ENCODE measurements at regions not wholly inside any gene's neighbourhood (a gene's known extent, or its start where the extent isn't known, plus 50 kb on each side); places are given as distances from the start of the nearest gene placed in this dataset.

- POLR2A ChIA-PET: no interaction called here
- H3K4me1 Mint-ChIP-seq (ENCODE audit: low read depth): no peaks in the 10 kb centered on the region
- CTCF ChIA-PET: no interaction called here
Observed at GRCh38 chr13:59210543-59210942, 953.2 kb downstream of the DIAPH3 start.

GRCh38 chr13:59211606-59212005 is 952.1 kb downstream of the DIAPH3 start:
- DNase-seq (no peak), ATAC-seq (ENCODE audit: poor library complexity) (no peak)
- CTCF ChIA-PET: no interaction called here
- H3K27ac ChIP-seq (ENCODE audit: low read depth in 1 of 2, low read length in 2 of 2): no peak overlapping the region
- Mint-ChIP-seq H3K9me3 (no peaks in the 10 kb centered on the region), H3K4me1 (ENCODE audit: low read depth) (no peaks in the 10 kb centered on the region), H3K36me3 (ENCODE audit: low read depth) (no peaks in the 10 kb centered on the region), H3K27ac (no peak overlapping the region), H3K4me3 (no peak overlapping the region), H3K27me3 (peaks cover 9% of the 10 kb centered on the region)
- intact Hi-C loops (cut with DNase I, micrococcal nuclease): no loop called here
- H3K27me3 ChIP-seq (ENCODE audit: control insufficient read depth in 1 of 2, insufficient read depth in 2 of 2, low read length in 2 of 2): no peaks in the 10 kb centered on the region
- H3K4me3 ChIP-seq (ENCODE audit: low read length): no peak overlapping the region
- no peaks in the 10 kb centered on the region for H3K4me1 ChIP-seq (ENCODE audit: insufficient read depth, low read length)
- TF ChIP-seq CTCF (IDR thresholded peaks at IDR 0.05): no peak
- POLR2A ChIA-PET: no interaction called here
- H3K9me3 ChIP-seq (ENCODE audit: control insufficient read depth in 1 of 2, insufficient read depth in 1 of 2, low read length in 2 of 2): peaks cover 0 to 4% of the 10 kb centered on the region in 2 experiments
- H3K36me3 ChIP-seq (ENCODE audit: insufficient read depth, low read length): no peaks in the 10 kb centered on the region

More at GRCh38 chr13:59210543-59210942, 953.2 kb downstream of the DIAPH3 start:
- Mint-ChIP-seq H3K36me3 (ENCODE audit: low read depth) (no peaks in the 10 kb centered on the region), H3K9me3 (no peaks in the 10 kb centered on the region), H3K4me3 (no peak overlapping the region), H3K27me3 (no peaks in the 10 kb centered on the region), H3K27ac (no peak overlapping the region)
- intact Hi-C loops (cut with DNase I, micrococcal nuclease): no loop called here
- DNase-seq: no peak
- Histone ChIP-seq H3K4me1 (ENCODE audit: insufficient read depth, low read length) (no peaks in the 10 kb centered on the region), H3K9me3 (ENCODE audit: control insufficient read depth in 1 of 2, insufficient read depth in 1 of 2, low read length in 2 of 2) (peaks cover 0 to 4% of the 10 kb centered on the region in 2 experiments), H3K27ac (ENCODE audit: low read depth in 1 of 2, low read length in 2 of 2) (no peak overlapping the region), H3K36me3 (ENCODE audit: insufficient read depth, low read length) (no peaks in the 10 kb centered on the region), H3K4me3 (ENCODE audit: low read length) (no peak overlapping the region), H3K27me3 (ENCODE audit: control insufficient read depth in 1 of 2, insufficient read depth in 2 of 2, low read length in 2 of 2) (no peaks in the 10 kb centered on the region)
- no peak for ATAC-seq (ENCODE audit: poor library complexity)
- no peak for TF ChIP-seq CTCF (IDR thresholded peaks at IDR 0.05)

GRCh38 chr13:59229401-59229800 is 934.3 kb downstream of the DIAPH3 start:
- Mint-ChIP-seq H3K9me3 (no peaks in the 10 kb centered on the region), H3K4me3 (no peak overlapping the region), H3K4me1 (ENCODE audit: low read depth) (no peaks in the 10 kb centered on the region), H3K27ac (no peak overlapping the region), H3K27me3 (peaks cover 7% of the 10 kb centered on the region), H3K36me3 (ENCODE audit: low read depth) (no peaks in the 10 kb centered on the region)
- ChIA-PET CTCF (no interaction called here), POLR2A (no interaction called here)
- Histone ChIP-seq H3K4me1 (ENCODE audit: insufficient read depth, low read length) (no peaks in the 10 kb centered on the region), H3K36me3 (ENCODE audit: insufficient read depth, low read length) (no peaks in the 10 kb centered on the region), H3K27me3 (ENCODE audit: control insufficient read depth in 1 of 2, insufficient read depth in 2 of 2, low read length in 2 of 2) (no peaks in the 10 kb centered on the region), H3K9me3 (ENCODE audit: control insufficient read depth in 1 of 2, insufficient read depth in 1 of 2, low read length in 2 of 2) (peaks cover 0 to under 1% of the 10 kb centered on the region in 2 experiments), H3K27ac (ENCODE audit: low read depth in 1 of 2, low read length in 2 of 2) (no peak overlapping the region), H3K4me3 (ENCODE audit: low read length) (no peak overlapping the region)
- intact Hi-C loops (cut with DNase I, micrococcal nuclease): no loop called here
- no peak for TF ChIP-seq CTCF (IDR thresholded peaks at IDR 0.05)
- DNase-seq (no peak), ATAC-seq (ENCODE audit: poor library complexity) (no peak)

Measured in CD4-positive, alpha-beta T cell (primary cell).